SK-MEL-5 (cell line): ENCODE measurements at regions not wholly inside any gene's neighbourhood (a gene's known extent, or its start where the extent isn't known, plus 50 kb on each side); places are given as distances from the start of the nearest gene placed in this dataset.
"Not testable (repeated sequence)": the region's sequence is repeated elsewhere in the genome, so short reads cannot be mapped to it uniquely, and the experiment has no call there.

Experiments used
- DNase-seq: peaks from one replicate; pipeline ENCODE4 v3.0.0-alpha.2; 2016; ENCODE audit warnings: low read depth, low spot score
- in situ Hi-C: cut with HindIII; loops from 2 replicates; pipeline ENCODE4 v1.10.0; 2016; ENCODE audit warnings: low sequenced_read_pairs, high pct_unique_total_duplicates, low pct_unique_long_range_greater_than_20kb

DNA sequence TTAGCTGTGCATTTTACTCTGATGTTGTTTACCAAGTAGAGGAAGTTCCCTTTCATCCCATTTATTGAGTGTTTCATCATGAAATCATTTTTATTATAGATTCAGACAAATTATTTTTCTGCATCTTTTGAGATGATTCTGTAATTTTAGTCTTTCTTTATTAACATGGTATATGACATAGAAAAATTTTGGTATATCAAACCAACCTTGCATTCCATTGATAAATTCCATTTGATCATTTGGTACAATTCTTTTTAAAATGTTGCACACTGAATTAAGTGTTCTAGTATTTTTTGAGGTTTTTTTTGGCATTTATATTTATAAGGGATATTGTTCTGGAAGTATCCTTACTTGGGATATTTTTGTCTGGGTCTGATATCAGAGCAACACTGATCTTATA, 308.4 kb downstream of the DLEU7 start:
- in situ Hi-C loops: no loop called here
- no peak for DNase-seq

DNA sequence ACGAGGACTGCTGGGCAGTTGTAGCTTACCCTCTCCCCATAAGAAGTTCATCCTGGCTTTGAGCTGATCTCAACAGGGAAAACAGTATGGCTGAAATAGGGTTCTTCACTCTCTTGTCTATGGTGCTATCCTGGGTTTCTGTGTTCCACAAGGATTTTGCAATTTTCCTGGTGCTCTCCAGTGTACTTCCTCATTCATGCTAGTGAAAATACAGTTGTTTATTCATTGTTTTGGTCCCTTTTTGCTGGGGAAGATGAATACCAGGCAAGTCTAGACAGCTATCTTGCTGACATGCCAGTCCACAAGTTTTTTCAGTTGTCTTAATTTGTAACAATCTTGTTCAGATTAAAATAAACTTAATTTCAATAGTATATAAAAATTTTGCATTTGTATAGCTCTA, 306.5 kb downstream of the DLEU7 start:
- in situ Hi-C loops: no loop called here
- no peak for DNase-seq

DNA sequence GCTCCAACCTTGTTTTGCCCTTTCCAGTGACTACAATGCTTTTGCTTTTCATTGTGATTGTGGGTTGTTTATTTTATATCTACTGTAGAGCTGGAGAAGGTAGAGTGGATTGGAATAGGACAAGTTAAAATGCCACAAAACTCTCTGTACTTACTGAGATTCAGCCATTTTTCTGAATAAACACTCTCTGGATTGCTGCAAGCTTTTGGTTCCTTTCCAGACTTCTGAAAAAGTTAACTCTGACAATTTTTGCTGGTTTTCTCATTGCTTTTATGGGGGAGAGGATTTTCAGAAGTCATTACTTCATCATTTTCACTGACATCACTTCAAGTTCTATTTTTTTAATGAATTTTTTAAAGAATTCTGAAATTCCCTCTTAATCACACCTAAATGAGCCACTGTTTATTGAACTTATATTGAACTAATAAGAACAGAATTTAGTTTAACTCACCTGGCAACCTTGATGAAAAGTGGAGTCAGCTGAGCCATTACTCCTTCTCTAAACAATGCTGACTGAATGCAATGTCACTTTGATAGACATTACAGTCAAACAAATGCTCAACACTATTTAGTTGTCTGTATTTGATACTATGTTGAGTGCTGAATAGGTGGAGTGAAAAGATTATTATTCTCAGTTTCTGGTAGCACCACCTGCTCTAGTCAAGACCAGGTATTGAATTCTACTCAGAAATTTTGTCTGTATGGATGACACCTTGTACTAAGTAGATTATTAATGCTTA, 303.5 kb downstream of the DLEU7 start:
- DNase-seq: no peak
- in situ Hi-C loops: no loop called here

DNA sequence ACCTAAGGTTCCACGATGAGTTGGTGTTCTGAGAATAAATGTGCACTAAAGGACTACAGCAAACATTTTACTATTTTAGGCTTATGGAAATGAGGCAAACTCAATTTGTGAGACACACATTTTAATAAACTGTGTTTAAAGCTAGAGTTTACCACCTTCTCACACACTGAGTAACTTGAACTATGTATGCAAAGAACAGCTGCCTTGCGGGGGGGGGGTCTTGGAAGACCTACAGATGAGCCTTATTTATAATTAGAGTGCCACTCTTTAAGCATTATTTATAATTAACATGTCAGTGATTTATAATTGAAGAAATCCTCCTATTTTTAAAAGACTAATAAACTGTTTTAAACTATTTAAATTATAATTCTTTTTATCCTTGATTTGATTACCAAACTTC, 300.4 kb downstream of the DLEU7 start:
- in situ Hi-C loops: no loop called here
- DNase-seq: no peak

DNA sequence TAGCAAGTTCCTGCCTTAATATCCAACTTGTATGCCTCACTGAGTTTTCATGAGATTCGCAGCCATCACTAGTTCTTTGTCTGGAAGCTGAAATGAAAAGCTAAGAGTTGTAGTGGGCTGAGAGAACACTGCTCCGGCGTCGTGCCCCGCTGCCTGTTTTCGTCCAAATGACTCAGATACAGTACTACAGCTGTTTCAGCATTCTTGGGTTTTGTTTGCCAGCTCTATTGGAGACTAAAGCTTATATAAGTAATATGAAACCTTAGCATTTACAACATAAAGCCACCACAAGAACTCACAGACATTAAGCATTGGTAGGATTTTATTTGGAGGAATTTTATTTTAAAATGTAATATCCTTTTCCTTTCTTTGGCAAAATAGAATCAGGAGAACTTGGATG, 299.7 kb downstream of the DLEU7 start:
- DNase-seq: peak; percentile 11
- in situ Hi-C loops: no loop called here

DNA sequence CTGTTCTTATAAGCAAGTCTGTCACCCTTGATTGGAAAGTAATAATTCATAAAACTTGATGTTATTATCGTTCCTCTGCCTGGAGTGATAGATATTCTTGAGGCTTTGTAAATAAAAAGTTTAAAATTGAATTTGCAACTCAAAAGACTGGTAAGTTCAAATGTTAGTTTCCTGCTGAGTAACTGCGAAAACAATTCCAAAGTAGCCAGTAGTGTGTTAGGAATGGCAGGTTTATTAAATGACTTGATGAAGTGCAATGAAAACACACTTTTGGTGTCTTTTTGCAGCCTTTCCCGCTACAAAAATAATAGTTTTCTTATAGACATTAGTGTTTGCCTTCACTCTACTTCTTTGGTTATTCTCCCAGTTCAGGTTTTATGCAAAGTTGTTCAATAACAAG, 299.3 kb downstream of the DLEU7 start:
- in situ Hi-C loops: no loop called here
- no peak for DNase-seq

DNA sequence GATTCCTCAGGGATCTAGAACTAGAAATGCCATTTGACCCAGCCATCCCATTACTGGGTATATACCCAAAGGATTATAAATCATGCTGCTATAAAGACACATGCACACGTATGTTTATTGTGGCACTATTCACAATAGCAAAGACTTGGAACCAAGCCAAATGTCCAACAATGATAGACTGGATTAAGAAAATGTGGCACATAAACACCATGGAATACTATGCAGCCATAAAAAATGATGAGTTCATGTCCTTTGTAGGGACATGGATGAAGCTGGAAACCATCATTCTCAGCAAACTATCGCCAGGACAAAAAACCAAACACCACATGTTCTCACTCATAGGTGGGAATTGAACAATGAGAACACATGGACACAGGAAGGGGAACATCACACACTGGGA, 296.3 kb downstream of the DLEU7 start:
- DNase-seq, in situ Hi-C loops: not testable (repeated sequence)

DNA sequence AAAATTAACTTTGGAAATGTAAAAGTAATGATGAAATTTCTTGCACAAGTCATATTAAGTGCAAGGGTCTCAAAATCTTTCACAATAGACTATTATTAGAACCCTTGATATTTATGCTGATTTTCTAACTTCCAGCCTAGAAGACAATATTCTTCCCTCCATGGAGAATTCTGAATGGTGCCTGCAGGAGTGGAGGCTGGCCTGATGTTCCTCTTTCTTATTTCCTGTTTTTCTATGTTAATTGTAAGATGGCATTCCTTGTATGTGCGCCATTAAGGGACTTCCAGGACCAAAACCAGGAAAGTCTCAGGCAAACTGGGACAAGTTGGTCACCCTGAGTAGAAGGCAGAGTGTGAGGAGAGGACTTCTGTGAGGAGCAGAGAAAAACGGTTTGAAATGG, 294.9 kb downstream of the DLEU7 start:
- DNase-seq: no peak
- in situ Hi-C loops: no loop called here

DNA sequence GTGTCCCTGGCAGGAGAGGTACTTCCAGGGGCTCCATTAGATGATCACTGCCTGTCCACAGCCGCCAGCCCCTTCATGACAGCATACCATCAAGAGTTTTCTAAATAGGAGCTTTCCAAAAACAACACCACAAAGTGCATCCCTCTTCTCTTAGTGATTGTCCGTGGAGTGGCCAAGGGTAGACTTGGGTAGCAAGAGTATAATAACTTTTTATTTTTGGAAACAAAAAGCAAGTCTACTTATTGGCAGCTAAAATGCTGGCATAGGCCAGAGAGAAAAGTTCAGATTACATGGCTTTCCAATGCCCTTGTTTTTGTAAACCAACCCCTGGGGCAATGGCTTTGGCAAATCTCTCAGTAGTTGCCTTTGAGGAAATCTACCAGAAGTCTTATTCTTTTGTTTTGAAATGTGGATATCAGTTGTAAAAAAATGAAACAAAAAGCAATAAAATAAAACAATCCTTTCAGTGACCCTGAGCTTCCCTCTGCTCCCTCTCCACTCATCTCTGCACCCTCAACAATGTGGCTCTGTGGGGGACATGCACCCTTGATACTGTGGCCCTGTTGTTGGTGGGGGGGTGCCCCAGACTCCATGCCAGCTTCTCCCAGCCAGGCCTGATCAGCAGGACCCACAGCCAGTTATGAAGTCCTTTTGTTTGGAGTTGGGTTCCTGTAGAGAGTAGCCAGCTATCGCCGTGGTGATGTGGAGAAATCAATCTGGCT, 294.1 kb downstream of the DLEU7 start:
- in situ Hi-C loops: no loop called here
- no peak for DNase-seq

DNA sequence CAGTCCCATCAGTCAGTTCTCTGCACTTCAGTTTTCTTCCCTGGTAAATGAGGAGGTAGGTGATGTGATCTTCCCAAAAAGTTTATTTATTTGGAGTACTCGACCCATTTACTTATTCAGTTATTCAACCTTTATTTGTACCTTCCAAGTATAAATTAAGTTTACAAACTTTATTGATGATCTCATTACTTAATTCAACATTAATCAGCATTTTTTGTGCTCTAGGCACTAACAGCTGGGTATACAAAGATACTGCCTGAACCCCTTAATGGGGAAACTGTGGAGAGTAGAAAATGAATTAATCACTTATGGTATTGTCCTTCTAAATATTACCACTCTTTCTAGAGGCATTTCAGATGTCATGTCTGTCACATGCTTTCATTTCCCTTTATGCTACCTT, 293.3 kb downstream of the DLEU7 start:
- in situ Hi-C loops: no loop called here
- DNase-seq: no peak

DNA sequence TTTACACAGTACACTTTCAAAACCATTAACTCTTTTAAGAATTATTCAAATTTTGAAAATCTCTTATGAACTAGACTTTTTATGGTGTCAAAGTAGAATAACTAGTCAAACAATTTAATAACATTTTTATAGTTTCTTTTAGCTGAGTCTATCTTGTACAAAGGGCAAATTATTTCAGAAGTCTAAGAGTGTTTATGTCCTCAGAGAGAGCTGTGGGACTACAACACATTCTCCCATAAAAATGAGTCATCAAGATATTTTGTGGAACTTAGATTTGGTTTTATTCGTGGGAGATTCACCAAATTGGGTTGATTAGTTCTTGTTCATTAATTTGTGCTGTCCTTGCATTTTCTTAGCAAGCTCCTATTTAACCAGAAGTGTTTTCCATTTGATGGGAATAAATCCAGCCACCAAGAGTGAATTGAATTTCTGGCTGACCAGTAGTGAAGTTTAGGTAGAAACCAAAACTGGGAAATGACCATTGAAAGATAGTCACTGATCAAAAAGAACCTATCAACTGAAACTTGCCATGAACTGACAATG, 291.0 kb downstream of the DLEU7 start:
- in situ Hi-C loops: no loop called here
- DNase-seq: no peak

DNA sequence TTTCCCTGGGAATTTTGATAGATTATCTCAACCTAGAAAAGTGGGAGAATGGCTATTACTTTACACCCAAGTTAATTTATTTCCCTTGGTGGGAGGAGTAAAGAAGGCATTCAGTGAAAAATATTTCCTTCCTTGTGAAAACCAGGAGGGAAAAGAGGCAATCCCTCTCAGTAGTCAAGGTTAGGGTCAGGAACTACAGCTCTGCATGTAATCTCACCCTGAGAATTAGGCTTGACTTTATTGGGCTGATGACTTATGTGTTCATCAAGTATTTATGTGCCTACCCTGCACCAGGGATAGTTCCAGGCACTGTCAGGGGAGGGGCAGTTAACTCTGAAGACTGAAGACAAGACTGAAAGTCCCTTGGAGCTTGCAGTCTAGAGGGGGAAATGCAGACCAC, 281.8 kb downstream of the DLEU7 start:
- DNase-seq: no peak
- in situ Hi-C loops: no loop called here

DNA sequence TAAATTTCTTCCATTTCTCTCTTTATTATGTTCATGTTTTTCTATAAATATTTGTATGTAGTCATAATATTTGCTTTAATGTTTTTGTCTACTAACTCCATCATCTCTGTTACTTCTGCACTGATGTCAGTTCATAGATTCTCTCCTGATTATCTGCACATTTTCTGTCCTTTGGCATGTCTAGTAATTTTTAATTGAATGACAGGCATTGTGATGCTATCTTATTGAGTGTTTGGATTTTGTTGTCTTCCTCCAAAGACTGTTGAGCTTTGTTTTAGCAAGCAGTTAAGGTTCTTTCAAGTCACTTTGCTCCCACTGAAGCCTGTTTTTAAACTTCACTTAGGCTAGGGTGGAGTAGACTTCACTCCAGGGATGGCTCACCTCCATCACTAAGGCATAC, 276.8 kb downstream of the DLEU7 start:
- no peak for DNase-seq
- in situ Hi-C loops: no loop called here

DNA sequence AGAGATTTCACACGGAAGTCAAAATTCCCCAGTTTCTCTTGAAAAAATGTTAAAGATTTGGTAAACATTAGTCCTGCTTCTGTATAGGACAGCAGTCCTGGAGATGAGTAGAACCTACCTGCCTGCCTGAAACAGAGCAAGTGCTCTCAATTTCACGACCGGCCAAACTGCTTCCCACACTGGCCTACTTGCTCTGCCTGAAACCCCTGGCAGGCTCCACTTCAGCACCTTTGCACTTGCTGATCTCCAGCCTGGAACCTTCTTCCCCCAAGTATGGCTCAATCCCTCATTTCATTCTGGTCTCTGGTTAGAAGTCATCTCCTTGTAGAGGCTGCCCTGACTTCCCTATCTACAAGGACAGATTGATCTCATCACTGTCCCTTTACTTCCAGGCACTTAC, 271.4 kb downstream of the DLEU7 start:
- in situ Hi-C loops: no loop called here
- no peak for DNase-seq

DNA sequence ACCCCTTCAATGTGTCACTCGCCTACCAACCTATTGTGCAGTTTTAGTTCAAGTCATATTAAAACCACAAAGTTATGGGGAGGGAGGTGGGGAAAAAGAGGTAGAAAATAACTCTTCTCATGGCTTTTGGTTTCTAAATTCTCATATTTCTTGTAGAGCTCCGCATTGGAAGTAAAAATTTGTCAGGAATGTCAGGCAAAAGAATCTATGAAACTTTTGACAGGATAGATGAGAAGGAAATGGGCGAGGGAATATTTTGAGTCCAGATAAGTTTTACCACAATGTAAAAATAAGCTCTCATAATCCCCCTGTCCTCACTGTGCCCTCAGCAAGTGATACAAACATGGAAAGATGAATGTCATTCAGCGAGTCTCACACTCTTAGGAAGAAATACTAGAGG, 270.4 kb downstream of the DLEU7 start:
- DNase-seq: no peak
- in situ Hi-C loops: no loop called here

DNA sequence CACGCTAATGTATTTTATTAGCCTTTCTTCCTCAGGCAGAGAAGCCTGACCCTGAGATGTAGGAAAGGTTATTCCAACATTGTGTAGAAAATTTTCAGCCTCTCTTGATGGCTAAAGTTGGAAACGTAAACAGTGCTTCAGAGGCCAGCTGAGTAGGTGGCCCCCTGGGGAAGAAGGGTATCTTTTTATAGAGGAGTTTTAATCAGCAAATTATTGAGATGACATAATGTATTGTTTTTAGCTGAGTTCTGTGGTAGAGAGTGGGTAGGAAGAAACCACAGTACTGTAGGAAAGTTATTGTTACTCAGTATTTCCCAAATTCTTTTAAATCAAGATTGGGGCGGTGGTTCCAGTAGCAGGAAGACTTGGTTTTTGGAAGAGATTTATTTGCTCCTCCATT, 268.8 kb downstream of the DLEU7 start:
- in situ Hi-C loops: no loop called here
- DNase-seq: no peak

DNA sequence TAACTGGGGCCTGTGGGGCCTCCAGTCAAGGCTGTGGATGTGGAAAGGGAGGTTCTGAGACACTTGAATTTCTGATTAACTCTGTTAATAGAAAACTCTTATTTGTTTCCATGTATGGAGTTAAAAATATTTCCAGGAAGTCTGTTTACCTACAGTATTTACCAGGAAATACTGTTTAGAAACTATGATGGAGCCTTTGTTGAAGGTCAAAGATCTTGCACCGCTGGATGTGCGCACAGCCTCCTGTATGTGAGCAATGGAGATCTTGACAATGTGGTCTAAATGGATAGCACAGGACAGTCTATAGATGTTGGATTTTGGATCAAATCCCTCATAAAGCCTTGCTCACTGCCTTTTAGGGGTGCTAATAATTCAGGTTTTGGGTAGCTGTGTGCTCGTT, 268.4 kb downstream of the DLEU7 start:
- in situ Hi-C loops: no loop called here

DNA sequence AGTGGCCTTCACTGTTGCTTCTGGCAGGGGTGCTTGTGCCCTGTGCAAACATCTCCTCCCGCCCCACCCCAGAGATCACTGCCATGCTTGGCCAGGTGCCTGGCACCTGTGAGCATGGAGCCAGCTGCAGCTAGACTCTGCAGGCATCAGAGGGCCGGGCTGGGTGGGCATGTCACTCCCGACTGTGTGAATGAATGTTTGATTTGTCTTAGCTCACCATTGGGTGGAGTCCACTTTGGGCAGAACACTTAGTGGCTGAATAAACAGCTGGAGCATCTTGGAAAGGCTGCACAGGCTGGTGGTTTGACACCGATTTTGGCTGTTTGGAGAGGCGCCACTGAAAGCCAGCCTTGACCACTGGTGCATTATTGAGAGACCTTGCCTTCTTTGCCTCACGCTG, 267.3 kb downstream of the DLEU7 start:
- DNase-seq: no peak
- in situ Hi-C loops: no loop called here

More for the DNA sequence above, 268.4 kb downstream of the DLEU7 start:
- no peak for DNase-seq

DNA sequence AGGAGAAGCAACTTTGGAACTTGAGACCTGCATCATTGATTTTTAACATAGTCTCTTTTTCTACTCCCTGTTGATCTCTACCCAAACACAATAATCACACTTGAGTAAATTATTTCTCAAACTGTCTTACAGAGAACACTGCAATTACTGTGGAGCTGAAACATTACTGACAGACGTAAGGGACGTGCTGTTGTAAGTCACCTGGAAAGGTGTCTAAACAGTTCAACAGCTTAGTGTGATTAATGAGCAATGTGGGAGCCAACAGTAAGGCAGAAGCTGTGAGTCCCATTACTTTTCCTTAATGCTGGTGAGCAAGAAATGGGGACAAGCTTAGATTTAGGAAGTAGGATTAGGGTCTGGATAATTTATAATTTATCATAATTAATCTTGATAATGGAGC, 265.7 kb downstream of the DLEU7 start:
- no peak for DNase-seq
- in situ Hi-C loops: no loop called here
